ENCODE measurements at regions not wholly inside any gene's neighbourhood (a gene's known extent, or its start where the extent isn't known, plus 50 kb on each side); places are given as distances from the start of the nearest gene placed in this dataset.

- TF ChIP-seq CTCF (IDR thresholded peaks at IDR 0.05) (no peak), SP1 (CRISPR knock-in tag; conservative IDR thresholded peaks at IDR 0.05) (no peak), E2F4 (CRISPR knock-in tag; IDR thresholded peaks at IDR 0.05; ENCODE audit: borderline replicate concordance, low read depth) (no peak), SMAD4 (CRISPR knock-in tag; IDR thresholded peaks at IDR 0.05) (no peak), CBFB (CRISPR knock-in tag; IDR thresholded peaks at IDR 0.05; ENCODE audit: low read depth) (no peak), AR (CRISPR knock-in tag; IDR thresholded peaks at IDR 0.05) (no peak), FOXK1 (CRISPR knock-in tag; IDR thresholded peaks at IDR 0.05) (no peak), IRF1 (CRISPR knock-in tag; IDR thresholded peaks at IDR 0.05) (no peak), HMGXB4 (CRISPR knock-in tag; IDR thresholded peaks at IDR 0.05) (no peak)
These were observed 56.4 kb upstream of the CCDC71L start for GRCh38 chr7:106717254-106717954.
